Endodermal cell (in vitro differentiated cells): ENCODE measurements at regions not wholly inside any gene's neighbourhood (a gene's known extent, or its start where the extent isn't known, plus 50 kb on each side); places are given as distances from the start of the nearest gene placed in this dataset.

ENCODE experiments used
- DNase-seq: peaks from one replicate; pipeline ENCODE4 v3.0.0-alpha.2; 2017
- H3K27ac ChIP-seq: 2 replicates; pipeline ENCODE4 v1.5.1; 2013; ENCODE audit warnings: mild to moderate bottlenecking, low read depth, low read length, moderate library complexity
- H3K27me3 ChIP-seq: 2 replicates; pipeline ENCODE4 v1.6.1; 2013; ENCODE audit warnings: mild to moderate bottlenecking, low read length, moderate library complexity; ENCODE audit not compliant: insufficient read depth, control insufficient read depth, poor library complexity, severe bottlenecking
- H3K36me3 ChIP-seq: 2 replicates; pipeline ENCODE4 v1.7.0; 2013; ENCODE audit warnings: mild to moderate bottlenecking, low read length, moderate library complexity; ENCODE audit not compliant: control insufficient read depth, insufficient read depth
- H3K4me1 ChIP-seq: one replicate; pipeline ENCODE4 v1.7.0; 2013; ENCODE audit warnings: low read length; ENCODE audit not compliant: control insufficient read depth, insufficient read depth
- H3K4me3 ChIP-seq: 2 replicates; pipeline ENCODE4 v1.5.1; 2013; ENCODE audit warnings: mild to moderate bottlenecking, low read length, moderate library complexity
- H3K9ac ChIP-seq: 2 replicates; pipeline ENCODE4 v1.6.1; 2013; ENCODE audit warnings: mild to moderate bottlenecking, low read length, moderate library complexity; ENCODE audit not compliant: poor library complexity, severe bottlenecking; ENCODE audit errors: extremely low read depth
- H3K9me3 ChIP-seq: 2 replicates; pipeline ENCODE4 v1.6.1; 2013; ENCODE audit warnings: mild to moderate bottlenecking, low read length, moderate library complexity; ENCODE audit not compliant: control insufficient read depth
- H3K27ac Mint-ChIP-seq: 2 replicates; pipeline ENCODE4 v1.8.0; 2020; ENCODE audit warnings: mixed read lengths
- H3K27me3 Mint-ChIP-seq: 2 replicates; pipeline ENCODE4 v1.8.0; 2021; ENCODE audit warnings: mild to moderate bottlenecking, mixed read lengths; ENCODE audit not compliant: insufficient read depth
- H3K36me3 Mint-ChIP-seq: 2 replicates; pipeline ENCODE4 v1.8.0; 2020; ENCODE audit warnings: low read depth, mixed read lengths
- H3K4me1 Mint-ChIP-seq: 2 replicates; pipeline ENCODE4 v1.8.0; 2020; ENCODE audit warnings: mixed read lengths
- H3K4me3 Mint-ChIP-seq: 2 replicates; pipeline ENCODE4 v1.8.0; 2020; ENCODE audit warnings: mild to moderate bottlenecking, moderate library complexity, mixed read lengths
- H3K9me3 Mint-ChIP-seq: 2 replicates; pipeline ENCODE4 v1.8.0; 2020; ENCODE audit warnings: mild to moderate bottlenecking, mixed read lengths
- CTCF ChIP-seq: fragments of 200-600 bp; sonication (generic); conservative IDR thresholded peaks from 2 replicates; pipeline ENCODE4 v1.5.0; 2021; ENCODE audit warnings: antibody characterized with exemption, mild to moderate bottlenecking
- WGBS, 2 experiments: methylation state at CpG; one replicate each; pipeline versions ENCODE4 v1.1.5 to v1.1.7; 2013; ENCODE audit warnings: missing lambda C conversion rate in 2 of 2, mixed read lengths in 1 of 2; ENCODE audit not compliant: insufficient coverage in 1 of 2, insufficient read length in 1 of 2; 5-methylcytosine and 5-hydroxymethylcytosine counted together

- Histone ChIP-seq H3K36me3 (no peaks in the 10 kb centered on the region), H3K27ac (no peak overlapping the region), H3K9me3 (peaks cover 13% of the 10 kb centered on the region), H3K27me3 (no peaks in the 10 kb centered on the region), H3K9ac (no peak overlapping the region), H3K4me3 (no peak overlapping the region), H3K4me1 (peaks cover 11% of the 10 kb centered on the region)
- WGBS, 2 experiments, result 93% methylated on average over 5 of the region's 5 CpGs; no CpG with 5 or more reads in 1 of the 2 experiments
- no peak for TF ChIP-seq CTCF
- H3K36me3 Mint-ChIP-seq, result peaks cover 3% of the 10 kb centered on the region
- no peak overlapping the region for H3K27ac Mint-ChIP-seq
- H3K27me3 Mint-ChIP-seq, result no peaks in the 10 kb centered on the region
- H3K4me1 Mint-ChIP-seq, result peaks cover 20% of the 10 kb centered on the region
- H3K9me3 Mint-ChIP-seq, result peaks cover 11% of the 10 kb centered on the region
- DNase-seq, result no peak
- H3K4me3 Mint-ChIP-seq, result no peak overlapping the region
Measured at GRCh38 chr3:176964661-176965060, 232.6 kb downstream of the TBL1XR1 start.

GRCh38 chr3:176961916-176962315, 235.4 kb downstream of the TBL1XR1 start:
- peaks cover 11% of the 10 kb centered on the region for H3K4me1 ChIP-seq
- no peak for DNase-seq
- no peaks in the 10 kb centered on the region for H3K36me3 ChIP-seq
- no peak overlapping the region for H3K27ac Mint-ChIP-seq
- no peak overlapping the region for H3K4me3 ChIP-seq
- H3K27me3 ChIP-seq, result no peaks in the 10 kb centered on the region
- peaks cover 3% of the 10 kb centered on the region for H3K36me3 Mint-ChIP-seq
- H3K9me3 Mint-ChIP-seq, result peaks cover 11% of the 10 kb centered on the region
- H3K9ac ChIP-seq, result no peak overlapping the region
- no peaks in the 10 kb centered on the region for H3K27me3 Mint-ChIP-seq
- no peak overlapping the region for H3K4me3 Mint-ChIP-seq
- peaks cover 13% of the 10 kb centered on the region for H3K9me3 ChIP-seq
- TF ChIP-seq CTCF, result no peak
- 95 to 100% methylated on average over 1 to 2 of the region's 2 CpGs for WGBS, 2 experiments
- no peak overlapping the region for H3K27ac ChIP-seq
- H3K4me1 Mint-ChIP-seq, result peaks cover 15% of the 10 kb centered on the region

GRCh38 chr3:176959867-176960266, 237.4 kb downstream of the TBL1XR1 start:
- H3K4me3 Mint-ChIP-seq, result no peak overlapping the region
- H3K4me1 ChIP-seq, result no peaks in the 10 kb centered on the region
- H3K27me3 ChIP-seq, result no peaks in the 10 kb centered on the region
- H3K9me3 Mint-ChIP-seq, result peaks cover 11% of the 10 kb centered on the region
- no peaks in the 10 kb centered on the region for H3K27me3 Mint-ChIP-seq
- no peak overlapping the region for H3K4me3 ChIP-seq
- DNase-seq, result no peak
- H3K4me1 Mint-ChIP-seq, result peaks cover 4% of the 10 kb centered on the region
- H3K27ac Mint-ChIP-seq, result no peak overlapping the region
- H3K9ac ChIP-seq, result no peak overlapping the region
- 83 to 95% methylated on average over 2 to 10 of the region's 10 CpGs for WGBS, 2 experiments
- peaks cover 13% of the 10 kb centered on the region for H3K9me3 ChIP-seq
- no peak for TF ChIP-seq CTCF
- H3K36me3 ChIP-seq, result no peaks in the 10 kb centered on the region
- H3K36me3 Mint-ChIP-seq, result peaks cover 3% of the 10 kb centered on the region
- no peak overlapping the region for H3K27ac ChIP-seq
